OCI-LY7 (cell line): ENCODE measurements at regions not wholly inside any gene's neighbourhood (a gene's known extent, or its start where the extent isn't known, plus 50 kb on each side); places are given as distances from the start of the nearest gene placed in this dataset.

Source experiments
- BruUV-seq: library from RNA; stranded (reverse); fragments of 400-500 nt; replicated peaks from 2 replicates; lab custom pipeline; 2021; lab: Mats Ljungman, UMichigan
- CTCF ChIA-PET: fragments of 300-600 bp; sonication (Branson Sonifier 250); formaldehyde crosslinking; loops from one replicate; lab custom pipeline; 2022; ENCODE audit warnings: antibody characterized with exemption; ENCODE audit not compliant: unreplicated experiment; lab: Charles Lee
- POLR2A ChIA-PET: fragments of 300-600 bp; sonication (Branson Sonifier 250); formaldehyde crosslinking; loops from one replicate; lab custom pipeline; 2022; ENCODE audit warnings: antibody characterized with exemption; lab: Charles Lee
- DNase-seq: peaks from one replicate; pipeline ENCODE4 v3.0.0-alpha.2; 2015; ENCODE audit warnings: low spot score
- H2AFZ ChIP-seq: fragments of 200-600 bp; sonication (generic), shearing (Covaris generic); 2 replicates; pipeline ENCODE4 v1.6.1; 2014; ENCODE audit warnings: mild to moderate bottlenecking, antibody characterized with exemption, low read length, moderate library complexity
- H3K27ac ChIP-seq: fragments of 200-600 bp; sonication (generic); 2 replicates; pipeline ENCODE4 v1.5.1; 2014; ENCODE audit warnings: mixed run types, low read depth, mild to moderate bottlenecking, moderate library complexity, low read length, inconsistent platforms; ENCODE audit not compliant: poor library complexity, severe bottlenecking
- H3K36me3 ChIP-seq: fragments of 200-600 bp; sonication (generic); 2 replicates; pipeline ENCODE4 v1.6.1; 2014; ENCODE audit warnings: mild to moderate bottlenecking, antibody characterized with exemption, low read length, moderate library complexity, mixed read lengths; ENCODE audit not compliant: insufficient read depth
- H3K4me1 ChIP-seq: fragments of 200-600 bp; sonication (generic); 2 replicates; pipeline ENCODE4 v1.5.1; 2014; ENCODE audit warnings: mild to moderate bottlenecking, low read length; ENCODE audit not compliant: insufficient read depth, poor library complexity, severe bottlenecking
- H3K4me2 ChIP-seq: fragments of 200-600 bp; sonication (generic); 2 replicates; pipeline ENCODE4 v1.6.1; 2014; ENCODE audit warnings: mild to moderate bottlenecking, low read length
- H3K4me3 ChIP-seq: fragments of 200-600 bp; sonication (generic); 2 replicates; pipeline ENCODE4 v1.5.1; 2014; ENCODE audit warnings: mild to moderate bottlenecking, low read depth, low read length; ENCODE audit not compliant: poor library complexity, severe bottlenecking
- H3K79me2 ChIP-seq: fragments of 200-600 bp; sonication (generic); 2 replicates; pipeline ENCODE4 v1.6.1; 2016; ENCODE audit warnings: low read depth, mild to moderate bottlenecking, low read length, moderate library complexity, mixed read lengths; ENCODE audit not compliant: insufficient read depth
- H3K9me2 ChIP-seq: fragments of 200-600 bp; sonication (generic); 2 replicates; pipeline ENCODE4 v1.6.1; 2016; ENCODE audit warnings: mild to moderate bottlenecking, low read length, mixed read lengths; ENCODE audit not compliant: insufficient read depth
- H3K9me3 ChIP-seq: fragments of 200-600 bp; sonication (generic); 2 replicates; pipeline ENCODE4 v1.6.1; 2014; ENCODE audit warnings: mild to moderate bottlenecking, mixed run types, low read length, mixed read lengths
- H4K20me1 ChIP-seq: fragments of 200-600 bp; sonication (generic); 2 replicates; pipeline ENCODE4 v1.6.1; 2014; ENCODE audit warnings: mild to moderate bottlenecking, antibody characterized with exemption, low read length, moderate library complexity, mixed read lengths; ENCODE audit not compliant: insufficient read depth
- EZH2phosphoT487 ChIP-seq: fragments of 200-600 bp; sonication (generic); IDR thresholded peaks from 2 replicates; pipeline ENCODE4 v1.6.1; 2018; ENCODE audit warnings: low read depth, borderline replicate concordance, mild to moderate bottlenecking, mixed run types, antibody characterized with exemption, low read length, moderate library complexity, mixed read lengths
- intact Hi-C: fragments of 100-400 bp; cut with micrococcal nuclease; formaldehyde crosslinking; loops from one replicate; pipeline ENCODE4 v1.10.0; 2022; ENCODE audit not compliant: unreplicated experiment
- TF ChIP-seq, protein P1 (sequence below): fragments of 200-600 bp; sonication (generic); conservative IDR thresholded peaks from 2 replicates; pipeline ENCODE4 v1.5.1; 2014; ENCODE audit warnings: mild to moderate bottlenecking, antibody characterized with exemption, low read length, moderate library complexity, mixed read lengths

DNA sequence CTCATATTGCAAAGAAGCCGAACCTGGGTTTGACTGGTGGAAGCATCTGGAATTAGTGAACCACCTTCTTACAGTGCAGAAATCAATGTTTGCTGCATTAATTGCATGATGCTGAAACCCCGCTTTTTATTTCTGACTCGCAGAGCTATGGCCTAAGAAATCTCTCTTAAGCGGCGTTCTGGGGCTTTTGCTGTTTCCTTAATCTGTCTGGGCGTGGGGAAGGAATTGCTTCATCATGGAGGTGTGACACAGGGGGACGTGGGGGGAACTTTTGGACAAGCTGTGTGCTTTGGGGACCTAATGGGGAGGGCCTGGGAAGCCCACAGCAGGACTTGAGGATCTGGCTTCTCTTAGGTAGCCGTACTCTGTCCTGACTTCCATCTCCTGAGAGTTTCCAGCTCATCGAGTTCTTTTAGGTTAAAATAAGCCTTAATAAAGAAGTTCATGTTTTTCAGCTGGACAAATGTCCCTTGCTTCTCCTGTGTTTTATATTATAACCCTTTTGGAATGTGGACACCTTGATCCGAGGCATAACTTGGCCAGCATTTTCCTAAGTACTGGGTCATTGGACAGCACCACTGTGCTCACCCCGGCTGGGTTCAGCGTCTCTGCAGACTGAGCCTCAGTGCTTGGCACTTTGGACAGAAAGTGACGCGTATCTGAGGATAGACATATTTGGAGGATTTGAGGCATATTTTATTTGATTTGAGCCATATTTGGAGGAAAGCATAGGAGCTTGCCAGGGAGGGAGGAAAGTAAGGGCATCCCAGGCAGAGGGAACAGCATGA, 192.1 kb upstream of the MYL2 start:
- intact Hi-C loops: no loop called here
- DNase-seq: no peak
- H2AFZ ChIP-seq: peak overlapping the region; percentile 20; the same call in 1 of the 2 replicates
- ChIA-PET POLR2A (interaction anchor here (0.6 to 2.3 kb wide), 6 partner anchors 10 to 637 kb away, joined by 3 to 7 read pairs (median 4); no protein-coding TSS in a partner anchor), CTCF (no interaction called here)
- H3K9me3 ChIP-seq: peaks cover 12% of the 10 kb centered on the region; the same call in 1 of the 2 replicates
- TF ChIP-seq, protein P1, sequence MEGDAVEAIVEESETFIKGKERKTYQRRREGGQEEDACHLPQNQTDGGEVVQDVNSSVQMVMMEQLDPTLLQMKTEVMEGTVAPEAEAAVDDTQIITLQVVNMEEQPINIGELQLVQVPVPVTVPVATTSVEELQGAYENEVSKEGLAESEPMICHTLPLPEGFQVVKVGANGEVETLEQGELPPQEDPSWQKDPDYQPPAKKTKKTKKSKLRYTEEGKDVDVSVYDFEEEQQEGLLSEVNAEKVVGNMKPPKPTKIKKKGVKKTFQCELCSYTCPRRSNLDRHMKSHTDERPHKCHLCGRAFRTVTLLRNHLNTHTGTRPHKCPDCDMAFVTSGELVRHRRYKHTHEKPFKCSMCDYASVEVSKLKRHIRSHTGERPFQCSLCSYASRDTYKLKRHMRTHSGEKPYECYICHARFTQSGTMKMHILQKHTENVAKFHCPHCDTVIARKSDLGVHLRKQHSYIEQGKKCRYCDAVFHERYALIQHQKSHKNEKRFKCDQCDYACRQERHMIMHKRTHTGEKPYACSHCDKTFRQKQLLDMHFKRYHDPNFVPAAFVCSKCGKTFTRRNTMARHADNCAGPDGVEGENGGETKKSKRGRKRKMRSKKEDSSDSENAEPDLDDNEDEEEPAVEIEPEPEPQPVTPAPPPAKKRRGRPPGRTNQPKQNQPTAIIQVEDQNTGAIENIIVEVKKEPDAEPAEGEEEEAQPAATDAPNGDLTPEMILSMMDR: no peak
- TF ChIP-seq EZH2phosphoT487: no peak
- H3K4me1 ChIP-seq: peaks cover 28% of the 10 kb centered on the region
- H4K20me1 ChIP-seq: no peaks in the 10 kb centered on the region
- BruUV-seq: no TSS peak
- H3K79me2 ChIP-seq: no peaks in the 10 kb centered on the region
- peak overlapping the region; percentile 72 for H3K4me2 ChIP-seq
- H3K36me3 ChIP-seq: peaks cover 38% of the 10 kb centered on the region
- no peak overlapping the region for H3K27ac ChIP-seq
- H3K4me3 ChIP-seq: no peak overlapping the region
- no peaks in the 10 kb centered on the region for H3K9me2 ChIP-seq

DNA sequence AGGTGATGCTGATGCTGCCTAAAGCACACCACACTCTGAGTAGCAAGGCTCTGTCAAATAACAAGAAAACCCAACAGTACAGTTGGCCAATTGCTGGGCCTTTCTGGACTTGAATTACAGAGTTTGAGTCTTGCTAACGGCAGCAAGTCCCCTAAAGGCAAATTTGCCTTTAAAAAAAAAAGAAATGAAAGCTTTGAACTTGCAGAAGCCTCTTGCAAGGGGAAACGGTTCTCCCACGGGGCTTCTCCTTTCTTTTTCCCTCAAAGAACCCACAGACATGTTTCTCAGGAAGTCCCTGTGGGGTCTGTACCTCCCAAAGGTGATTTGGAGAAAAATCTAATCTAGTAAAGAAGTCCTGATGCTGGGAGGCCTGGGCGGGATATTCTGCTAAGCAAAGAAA, 191.3 kb upstream of the MYL2 start:
- peak overlapping the region; percentile 72 for H3K4me2 ChIP-seq
- BruUV-seq: no TSS peak

More for the DNA sequence above, 191.3 kb upstream of the MYL2 start:
- H2AFZ ChIP-seq: peak overlapping the region; percentile 20; the same call in 1 of the 2 replicates
- peaks cover 12% of the 10 kb centered on the region; the same call in 1 of the 2 replicates for H3K9me3 ChIP-seq
- peak overlapping the region; percentile 33 for H3K27ac ChIP-seq
- peaks cover 30% of the 10 kb centered on the region for H3K36me3 ChIP-seq
- ChIA-PET POLR2A (interaction anchor here (0.6 to 2.3 kb wide), 4 partner anchors 9 to 636 kb away, joined by 3 to 7 read pairs (median 4); no protein-coding TSS in a partner anchor), CTCF (no interaction called here)
- peak overlapping the region; percentile 31 for H3K4me3 ChIP-seq
- H4K20me1 ChIP-seq: no peaks in the 10 kb centered on the region
- no peaks in the 10 kb centered on the region for H3K9me2 ChIP-seq
- TF ChIP-seq, protein P1: no peak
- no peak for TF ChIP-seq EZH2phosphoT487
- intact Hi-C loops: no loop called here
- H3K79me2 ChIP-seq: no peaks in the 10 kb centered on the region
- peak; percentile 50 for DNase-seq
- peaks cover 28% of the 10 kb centered on the region for H3K4me1 ChIP-seq
